Superior temporal gyrus (tissue), 1 donor: ENCODE measurements at regions not wholly inside any gene's neighbourhood (a gene's known extent, or its start where the extent isn't known, plus 50 kb on each side); places are given as distances from the start of the nearest gene placed in this dataset.
A peak's percentile ranks its signal among the peaks of the same experiment; 100 is the strongest.

ENCODE experiments used
- DNase-seq: peaks from one replicate; pipeline ENCODE4 v3.0.0-alpha.2; 2016; ENCODE audit errors: extremely low spot score

GRCh38 chr5:86879086-86879485 lies 261.3 kb downstream of the COX7C start:
- peak; percentile 59 for DNase-seq

- no peak for DNase-seq
Measured at GRCh38 chr5:86880344-86880743, 262.6 kb downstream of the COX7C start.

- DNase-seq: peak; percentile 86
Measured at GRCh38 chr5:86880785-86881492, 263.2 kb downstream of the COX7C start.

GRCh38 chr5:86881493-86882090 lies 263.9 kb downstream of the COX7C start:
- DNase-seq: no peak

DNA sequence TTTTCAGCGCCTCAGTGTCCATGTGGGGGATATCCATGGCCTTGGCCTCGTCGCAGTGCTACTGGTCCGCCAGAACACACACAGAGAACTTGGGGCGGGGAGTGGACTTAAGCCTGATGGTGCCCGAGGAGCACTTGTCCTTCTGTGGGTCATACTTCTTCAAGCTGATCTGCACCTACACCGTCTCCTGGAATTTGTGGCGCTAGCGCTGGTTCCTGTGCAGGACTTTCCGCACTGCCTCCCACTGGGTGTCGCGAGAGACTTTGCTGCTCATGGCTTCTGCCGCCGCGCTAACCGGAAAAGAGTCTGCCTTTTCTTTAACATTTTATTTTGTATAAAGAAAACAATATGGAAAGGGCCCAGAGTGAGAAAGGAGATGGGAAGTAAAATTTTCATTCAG lies 266.9 kb downstream of the COX7C start:
- DNase-seq: no peak

GRCh38 chr5:86885011-86885410 lies 267.3 kb downstream of the COX7C start:
- no peak for DNase-seq

DNA sequence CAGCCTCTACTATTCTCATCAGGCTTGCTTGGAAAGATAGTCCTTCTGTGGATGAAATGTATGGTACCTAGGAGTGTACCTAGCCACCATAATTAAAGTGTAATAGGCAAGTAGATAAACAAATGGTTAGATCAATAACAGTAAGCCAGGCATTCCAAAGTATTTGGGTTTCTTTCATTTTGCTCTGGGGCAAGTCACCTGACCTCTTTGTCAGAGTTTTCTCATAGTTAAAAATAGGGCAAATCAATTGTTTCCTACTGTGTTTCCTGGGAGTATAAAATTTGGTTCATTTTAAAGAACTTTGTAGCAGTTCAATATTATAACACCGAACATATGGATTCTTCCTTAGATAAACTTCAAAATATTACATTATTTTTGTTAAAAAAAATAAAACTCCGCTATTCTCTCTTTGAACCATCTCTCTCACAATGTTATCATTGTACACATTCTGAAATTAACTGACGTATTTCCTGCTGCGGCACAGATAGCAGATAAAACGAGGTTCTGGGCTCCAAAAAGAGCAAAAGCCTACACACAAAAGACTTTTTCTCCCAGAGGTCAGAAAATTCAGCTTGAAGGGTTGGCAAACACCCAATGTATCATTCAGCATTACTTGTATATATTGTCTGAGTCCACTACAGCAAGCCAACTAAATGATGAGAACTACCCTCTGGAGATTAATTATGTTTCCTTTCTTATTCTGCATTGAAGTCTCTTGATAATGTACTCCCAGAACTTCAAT lies 267.9 kb downstream of the COX7C start:
- no peak for DNase-seq

DNA sequence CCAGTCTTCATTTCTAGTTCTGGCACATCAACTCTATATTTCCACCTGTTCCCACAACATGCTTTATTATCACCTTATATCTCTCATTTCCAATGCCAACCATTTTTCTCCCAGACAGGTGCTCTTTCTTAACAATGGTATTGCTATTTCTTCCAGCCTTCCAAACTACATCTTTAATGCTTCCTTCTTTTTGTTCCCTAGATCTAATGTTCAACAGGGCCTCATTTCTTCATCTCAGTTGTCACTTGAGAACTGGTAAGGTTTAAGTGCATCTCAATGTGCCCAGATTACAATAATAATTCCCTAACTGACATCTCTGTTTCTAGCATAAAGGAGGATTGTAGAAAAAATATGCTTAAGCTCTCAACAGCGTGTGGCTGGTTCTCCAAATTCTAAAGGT lies 272.6 kb downstream of the COX7C start:
- no peak for DNase-seq

DNA sequence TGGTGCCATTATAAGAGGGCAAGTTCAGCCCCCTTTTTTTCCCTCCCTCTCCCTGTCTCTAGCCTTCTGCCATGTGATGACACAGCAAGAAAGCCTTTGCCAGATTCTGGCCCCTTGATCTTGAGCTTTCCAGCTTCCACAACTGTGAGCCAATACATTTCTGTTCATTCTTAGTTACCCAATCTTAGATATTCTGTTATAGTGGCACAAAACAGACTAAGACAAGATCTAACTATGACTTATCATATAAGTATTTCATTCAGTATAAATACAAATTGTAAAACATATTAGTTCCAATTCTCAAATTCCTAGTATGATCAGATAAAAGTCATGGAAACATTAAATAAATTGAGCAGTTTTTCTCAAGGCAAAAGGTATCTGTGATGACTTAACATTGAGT lies 276.3 kb downstream of the COX7C start:
- DNase-seq: no peak

DNA sequence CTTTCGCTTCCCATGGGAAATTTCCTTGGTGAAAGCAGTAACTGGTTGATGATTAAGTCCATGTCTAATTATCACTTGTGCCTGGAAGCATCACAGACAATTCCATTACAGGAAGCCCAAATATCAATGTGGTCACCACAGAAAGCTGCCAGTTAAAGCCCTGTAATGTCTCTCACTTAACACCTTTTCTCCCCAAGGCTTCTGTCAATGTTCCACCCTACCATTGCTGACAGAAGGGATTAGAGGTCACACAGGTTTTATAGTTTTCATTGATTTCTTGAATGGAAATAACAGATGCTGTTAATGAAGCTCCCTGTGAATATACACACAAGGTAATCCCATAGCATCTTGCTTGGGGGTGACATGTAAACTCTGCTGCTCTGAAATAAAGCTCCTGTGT lies 279.2 kb downstream of the COX7C start:
- no peak for DNase-seq

DNA sequence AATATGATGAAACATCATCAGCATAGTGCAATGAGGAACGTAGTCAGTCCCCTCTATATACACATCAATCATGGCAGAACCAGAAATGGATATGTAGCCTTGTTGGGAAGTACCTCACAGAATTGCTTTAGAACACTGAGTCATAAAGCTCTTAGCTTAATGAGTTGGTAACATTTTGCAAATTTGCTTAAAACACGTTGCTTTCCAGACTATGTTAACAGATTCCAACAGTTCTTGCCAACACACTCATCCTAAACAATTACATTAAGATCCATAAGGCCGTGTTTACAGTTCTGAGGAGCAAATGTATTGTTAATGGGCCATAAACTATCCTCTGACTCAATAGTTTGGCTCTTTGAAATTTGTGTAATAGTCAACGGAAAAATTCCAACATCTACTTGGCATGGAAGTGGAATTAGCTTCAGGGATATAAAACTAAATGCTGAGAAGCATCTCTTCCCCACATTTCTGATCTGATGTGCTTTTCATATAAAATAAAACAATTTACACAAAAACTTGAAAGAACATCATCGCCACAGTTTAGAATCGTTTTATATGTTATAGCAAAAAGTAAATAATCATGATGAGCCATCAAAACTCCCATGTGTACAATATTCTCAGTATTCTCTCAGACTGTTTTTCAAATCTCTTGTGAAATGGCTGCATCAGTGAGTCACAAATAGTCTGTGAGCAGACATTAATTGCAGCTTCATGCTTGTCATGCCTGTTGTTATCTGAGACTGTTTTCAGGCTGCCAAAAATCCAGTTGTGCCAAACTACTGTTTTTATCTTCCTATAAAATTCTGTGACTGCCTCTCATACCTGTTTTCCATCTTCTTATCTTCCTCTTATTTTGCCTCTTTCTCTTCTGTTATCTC lies 291.9 kb downstream of the COX7C start:
- DNase-seq: no peak

GRCh38 chr5:86917117-86917579 lies 299.4 kb downstream of the COX7C start:
- DNase-seq: no peak

GRCh38 chr5:86918246-86918645 lies 300.5 kb downstream of the COX7C start:
- no peak for DNase-seq

- no peak for DNase-seq
Measured at GRCh38 chr5:86926033-86926432, 308.3 kb downstream of the COX7C start.

DNA sequence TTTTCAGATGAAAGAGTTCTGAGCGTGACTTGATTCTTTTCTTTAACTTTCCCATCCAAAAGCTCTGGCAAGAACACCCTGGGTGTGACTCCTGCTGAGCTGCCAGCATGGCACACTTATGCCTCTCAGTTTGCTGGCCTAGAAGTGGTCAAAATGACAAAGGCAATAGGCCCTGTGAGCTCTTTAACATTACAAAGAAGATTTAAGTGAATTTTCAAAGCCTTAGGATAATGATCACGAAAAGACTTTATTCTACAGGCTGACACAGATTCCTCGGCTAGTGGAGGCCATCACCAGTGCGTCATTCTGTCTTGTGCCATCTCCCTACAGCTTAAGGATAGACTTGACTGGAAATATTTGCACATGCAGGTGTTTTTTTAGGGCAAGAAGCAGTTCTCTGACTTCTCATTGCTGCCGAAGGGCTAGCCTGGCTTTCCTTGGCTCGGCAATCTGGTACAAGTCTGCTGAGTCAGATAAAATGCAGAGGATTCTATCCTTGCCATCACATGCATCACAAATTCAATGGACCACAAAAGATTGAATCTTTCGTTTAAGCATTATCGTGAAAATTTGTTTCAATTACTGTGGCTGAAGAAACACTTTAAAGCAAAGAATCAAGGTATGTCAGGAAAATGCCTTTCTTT lies 311.5 kb downstream of the COX7C start:
- DNase-seq: no peak

DNA sequence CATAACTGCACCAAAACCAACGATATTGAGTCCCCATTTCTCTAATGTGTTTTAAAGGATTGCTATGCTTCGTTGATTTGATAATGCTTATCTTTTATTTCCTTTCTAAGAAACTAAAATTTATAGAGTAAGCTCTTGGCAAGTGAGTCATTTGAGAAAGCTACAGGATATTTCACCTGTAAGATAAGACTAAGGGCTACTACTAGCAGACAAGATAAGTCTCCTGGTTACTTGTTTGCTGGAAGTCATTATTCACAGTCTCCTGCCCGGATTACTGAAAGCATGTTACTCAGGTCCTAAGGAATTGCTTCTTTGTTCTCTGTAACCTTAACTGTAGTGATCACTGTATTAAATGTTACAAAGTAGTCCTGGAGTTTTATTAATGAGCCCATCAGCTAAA lies 315.9 kb upstream of the RASA1 start:
- DNase-seq: no peak

GRCh38 chr5:86964889-86965288 lies 302.8 kb upstream of the RASA1 start:
- DNase-seq: no peak

DNA sequence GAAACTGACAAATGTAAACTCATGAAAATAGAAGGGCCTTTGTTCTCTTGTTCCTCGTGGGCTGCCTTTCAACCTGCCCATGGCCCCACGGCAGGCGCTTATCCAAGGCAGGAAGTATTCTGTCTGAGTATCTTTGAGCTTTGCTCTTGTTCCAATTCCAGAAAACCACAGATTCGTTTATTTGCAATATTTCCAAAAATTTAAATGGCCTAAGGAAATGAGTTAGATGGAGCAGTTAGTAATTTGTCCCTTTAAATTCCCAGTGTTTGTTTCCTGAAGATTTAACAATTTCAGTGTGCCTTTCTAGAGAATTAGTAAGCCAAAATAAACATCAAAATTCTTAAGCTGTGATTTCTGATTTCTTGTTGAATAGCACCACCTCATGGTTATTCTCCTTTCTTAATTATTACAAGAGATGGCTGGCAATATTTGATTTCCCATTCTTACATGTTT lies 299.4 kb upstream of the RASA1 start:
- peak; percentile 89 for DNase-seq

DNA sequence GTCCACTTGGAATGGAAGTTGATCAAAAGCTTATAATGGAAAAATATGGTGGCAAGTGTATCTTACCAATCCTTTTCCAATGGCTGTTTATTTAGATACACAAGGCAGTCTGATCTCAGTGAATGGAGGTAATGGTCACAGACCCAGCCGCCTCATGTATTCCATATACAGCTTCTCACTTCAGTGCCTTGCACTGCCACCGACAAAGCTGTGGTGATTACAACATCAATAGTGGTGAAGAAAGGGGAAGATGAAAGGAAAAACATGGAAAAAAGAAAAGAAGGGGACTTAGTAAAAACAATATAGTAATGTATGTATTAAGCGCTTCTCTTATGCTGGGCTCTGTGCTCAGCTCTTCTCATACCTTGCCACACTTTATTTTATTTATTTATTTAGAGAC lies 297.3 kb upstream of the RASA1 start:
- no peak for DNase-seq

GRCh38 chr5:86971034-86971571 lies 296.6 kb upstream of the RASA1 start:
- DNase-seq: peak; percentile 30

GRCh38 chr5:86974955-86975354 lies 292.7 kb upstream of the RASA1 start:
- DNase-seq: no peak
